ENCODE measurements at regions not wholly inside any gene's neighbourhood (a gene's known extent, or its start where the extent isn't known, plus 50 kb on each side); places are given as distances from the start of the nearest gene placed in this dataset.

GRCh38 chr2:198452327-198452726 lies 647.9 kb downstream of the PLCL1 start:
- Mint-ChIP-seq H3K27ac (ENCODE audit: unreplicated experiment) (no peak overlapping the region), H3K4me1 (ENCODE audit: low read depth, unreplicated experiment) (no peaks in the 10 kb centered on the region), H3K36me3 (ENCODE audit: low read depth, unreplicated experiment) (no peaks in the 10 kb centered on the region), H3K9me3 (ENCODE audit: unreplicated experiment) (no peaks in the 10 kb centered on the region), H3K4me3 (ENCODE audit: unreplicated experiment) (no peak overlapping the region), H3K27me3 (ENCODE audit: low read depth, unreplicated experiment) (peaks cover 1% of the 10 kb centered on the region)
- DNase-seq (ENCODE audit: low read depth) (no peak), FAIRE-seq (no peak)
- no peaks in the 10 kb centered on the region for H3K36me3 ChIP-seq (ENCODE audit: insufficient read depth, low read length)
- H3K27ac ChIP-seq (ENCODE audit: low read depth, low read length), result no peak overlapping the region
- TF ChIP-seq EZH2 (IDR thresholded peaks at IDR 0.05; ENCODE audit: insufficient read depth, low read length) (no peak), CTCF (IDR thresholded peaks at IDR 0.05; ENCODE audit: insufficient read depth, low read depth, low read length) (no peak)
- no peak overlapping the region for H2AFZ ChIP-seq (ENCODE audit: low read depth, low read length)
- no peaks in the 10 kb centered on the region for H3K79me2 ChIP-seq (ENCODE audit: insufficient read depth, low read length)
- no peaks in the 10 kb centered on the region for H3K4me1 ChIP-seq (ENCODE audit: insufficient read depth, low read length)
- H3K9ac ChIP-seq (ENCODE audit: low read length), result no peak overlapping the region
- H3K4me3 ChIP-seq (ENCODE audit: insufficient read depth, low read depth, low read length), result no peak overlapping the region
- no peak overlapping the region for H3K4me2 ChIP-seq (ENCODE audit: low read length)
- no peaks in the 10 kb centered on the region for H3K9me3 ChIP-seq (ENCODE audit: insufficient read depth, low read depth, low read length)
- H3K27me3 ChIP-seq (ENCODE audit: insufficient read depth, low read length), result no peaks in the 10 kb centered on the region
- H4K20me1 ChIP-seq (ENCODE audit: insufficient read depth, low read length), result no peaks in the 10 kb centered on the region

GRCh38 chr2:198448789-198449188 lies 644.4 kb downstream of the PLCL1 start:
- Mint-ChIP-seq H3K36me3 (ENCODE audit: low read depth, unreplicated experiment) (no peaks in the 10 kb centered on the region), H3K9me3 (ENCODE audit: unreplicated experiment) (no peaks in the 10 kb centered on the region), H3K27ac (ENCODE audit: unreplicated experiment) (no peak overlapping the region), H3K4me3 (ENCODE audit: unreplicated experiment) (no peak overlapping the region), H3K27me3 (ENCODE audit: low read depth, unreplicated experiment) (no peaks in the 10 kb centered on the region), H3K4me1 (ENCODE audit: low read depth, unreplicated experiment) (no peaks in the 10 kb centered on the region)
- TF ChIP-seq EZH2 (IDR thresholded peaks at IDR 0.05; ENCODE audit: insufficient read depth, low read length) (no peak), CTCF (IDR thresholded peaks at IDR 0.05; ENCODE audit: insufficient read depth, low read depth, low read length) (no peak)
- Histone ChIP-seq H2AFZ (ENCODE audit: low read depth, low read length) (no peak overlapping the region), H4K20me1 (ENCODE audit: insufficient read depth, low read length) (no peaks in the 10 kb centered on the region), H3K27me3 (ENCODE audit: insufficient read depth, low read length) (no peaks in the 10 kb centered on the region), H3K9me3 (ENCODE audit: insufficient read depth, low read depth, low read length) (no peaks in the 10 kb centered on the region), H3K9ac (ENCODE audit: low read length) (no peak overlapping the region), H3K79me2 (ENCODE audit: insufficient read depth, low read length) (no peaks in the 10 kb centered on the region), H3K36me3 (ENCODE audit: insufficient read depth, low read length) (no peaks in the 10 kb centered on the region), H3K4me2 (ENCODE audit: low read length) (no peak overlapping the region), H3K4me3 (ENCODE audit: insufficient read depth, low read depth, low read length) (no peak overlapping the region), H3K27ac (ENCODE audit: low read depth, low read length) (no peak overlapping the region), H3K4me1 (ENCODE audit: insufficient read depth, low read length) (no peaks in the 10 kb centered on the region)
- FAIRE-seq (no peak), DNase-seq (ENCODE audit: low read depth) (no peak)

- H3K9me3 ChIP-seq (ENCODE audit: insufficient read depth, low read depth, low read length), result no peaks in the 10 kb centered on the region
- Mint-ChIP-seq H3K4me1 (ENCODE audit: low read depth, unreplicated experiment) (peaks cover 11% of the 10 kb centered on the region), H3K27me3 (ENCODE audit: low read depth, unreplicated experiment) (no peaks in the 10 kb centered on the region), H3K4me3 (ENCODE audit: unreplicated experiment) (no peak overlapping the region), H3K27ac (ENCODE audit: unreplicated experiment) (no peak overlapping the region), H3K9me3 (ENCODE audit: unreplicated experiment) (no peaks in the 10 kb centered on the region), H3K36me3 (ENCODE audit: low read depth, unreplicated experiment) (no peaks in the 10 kb centered on the region)
- H4K20me1 ChIP-seq (ENCODE audit: insufficient read depth, low read length), result no peaks in the 10 kb centered on the region
- H3K4me2 ChIP-seq (ENCODE audit: low read length), result no peak overlapping the region
- FAIRE-seq, result no peak
- peaks cover 5% of the 10 kb centered on the region for H3K4me1 ChIP-seq (ENCODE audit: insufficient read depth, low read length)
- H3K36me3 ChIP-seq (ENCODE audit: insufficient read depth, low read length), result no peaks in the 10 kb centered on the region
- no peak for TF ChIP-seq CTCF (IDR thresholded peaks at IDR 0.05; ENCODE audit: insufficient read depth, low read depth, low read length)
- TF ChIP-seq EZH2 (IDR thresholded peaks at IDR 0.05; ENCODE audit: insufficient read depth, low read length), result no peak
- H3K9ac ChIP-seq (ENCODE audit: low read length), result no peak overlapping the region
- H3K27me3 ChIP-seq (ENCODE audit: insufficient read depth, low read length), result no peaks in the 10 kb centered on the region
- H3K79me2 ChIP-seq (ENCODE audit: insufficient read depth, low read length), result no peaks in the 10 kb centered on the region
- H3K4me3 ChIP-seq (ENCODE audit: insufficient read depth, low read depth, low read length), result no peak overlapping the region
- DNase-seq (ENCODE audit: low read depth), result no peak
- H2AFZ ChIP-seq (ENCODE audit: low read depth, low read length), result no peak overlapping the region
- no peak overlapping the region for H3K27ac ChIP-seq (ENCODE audit: low read depth, low read length)
Observed at GRCh38 chr2:198444800-198445287, 640.5 kb downstream of the PLCL1 start.
